ENCODE measurements at regions not wholly inside any gene's neighbourhood (a gene's known extent, or its start where the extent isn't known, plus 50 kb on each side); places are given as distances from the start of the nearest gene placed in this dataset.

DNA sequence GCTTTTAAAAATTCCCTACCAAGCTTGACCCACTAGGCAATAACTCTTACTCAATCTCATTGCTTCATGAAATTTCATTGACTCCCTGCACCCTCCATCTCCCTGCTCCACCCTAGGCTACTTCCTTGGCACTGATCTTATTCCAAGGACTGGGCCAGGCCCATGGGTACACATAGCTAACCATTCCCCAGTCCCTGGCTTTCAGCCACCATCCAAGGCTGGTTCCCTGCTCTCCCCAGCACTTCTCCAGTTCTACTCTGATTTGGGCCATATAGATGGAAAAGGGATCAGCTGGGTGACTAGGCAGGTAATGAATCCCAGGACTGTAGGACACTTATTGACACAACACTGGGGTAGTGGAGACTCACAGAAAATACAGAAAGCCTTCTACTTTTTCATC is 88.1 kb upstream of the NEO1 start:
- ChIA-PET POLR2A (interaction anchor here (1.1 kb wide), 1 partner anchor 11 kb away, joined by 3 read pairs; no protein-coding TSS in a partner anchor), CTCF (interaction anchor here (0.9 kb wide), 1 partner anchor 10 kb away, joined by 3 read pairs; no protein-coding TSS in a partner anchor)
- Mint-ChIP-seq H3K4me1 (ENCODE audit: insufficient read depth, unreplicated experiment) (no peaks in the 10 kb centered on the region), H3K27me3 (ENCODE audit: insufficient read depth, unreplicated experiment) (no peaks in the 10 kb centered on the region), H3K4me3 (ENCODE audit: unreplicated experiment) (no peak overlapping the region), H3K9me3 (ENCODE audit: unreplicated experiment) (peaks cover 12% of the 10 kb centered on the region), H3K36me3 (ENCODE audit: insufficient read depth, unreplicated experiment) (no peaks in the 10 kb centered on the region), H3K27ac (ENCODE audit: low read depth, unreplicated experiment) (no peak overlapping the region)
- BruUV-seq (replicated peaks): no TSS peak
- no peak for DNase-seq (ENCODE audit: unreplicated experiment)
- TF ChIP-seq, protein P1, sequence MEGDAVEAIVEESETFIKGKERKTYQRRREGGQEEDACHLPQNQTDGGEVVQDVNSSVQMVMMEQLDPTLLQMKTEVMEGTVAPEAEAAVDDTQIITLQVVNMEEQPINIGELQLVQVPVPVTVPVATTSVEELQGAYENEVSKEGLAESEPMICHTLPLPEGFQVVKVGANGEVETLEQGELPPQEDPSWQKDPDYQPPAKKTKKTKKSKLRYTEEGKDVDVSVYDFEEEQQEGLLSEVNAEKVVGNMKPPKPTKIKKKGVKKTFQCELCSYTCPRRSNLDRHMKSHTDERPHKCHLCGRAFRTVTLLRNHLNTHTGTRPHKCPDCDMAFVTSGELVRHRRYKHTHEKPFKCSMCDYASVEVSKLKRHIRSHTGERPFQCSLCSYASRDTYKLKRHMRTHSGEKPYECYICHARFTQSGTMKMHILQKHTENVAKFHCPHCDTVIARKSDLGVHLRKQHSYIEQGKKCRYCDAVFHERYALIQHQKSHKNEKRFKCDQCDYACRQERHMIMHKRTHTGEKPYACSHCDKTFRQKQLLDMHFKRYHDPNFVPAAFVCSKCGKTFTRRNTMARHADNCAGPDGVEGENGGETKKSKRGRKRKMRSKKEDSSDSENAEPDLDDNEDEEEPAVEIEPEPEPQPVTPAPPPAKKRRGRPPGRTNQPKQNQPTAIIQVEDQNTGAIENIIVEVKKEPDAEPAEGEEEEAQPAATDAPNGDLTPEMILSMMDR (IDR thresholded peaks at IDR 0.05; ENCODE audit: unreplicated experiment): no peak
- intact Hi-C loops (cut with micrococcal nuclease): no loop called here

DNA sequence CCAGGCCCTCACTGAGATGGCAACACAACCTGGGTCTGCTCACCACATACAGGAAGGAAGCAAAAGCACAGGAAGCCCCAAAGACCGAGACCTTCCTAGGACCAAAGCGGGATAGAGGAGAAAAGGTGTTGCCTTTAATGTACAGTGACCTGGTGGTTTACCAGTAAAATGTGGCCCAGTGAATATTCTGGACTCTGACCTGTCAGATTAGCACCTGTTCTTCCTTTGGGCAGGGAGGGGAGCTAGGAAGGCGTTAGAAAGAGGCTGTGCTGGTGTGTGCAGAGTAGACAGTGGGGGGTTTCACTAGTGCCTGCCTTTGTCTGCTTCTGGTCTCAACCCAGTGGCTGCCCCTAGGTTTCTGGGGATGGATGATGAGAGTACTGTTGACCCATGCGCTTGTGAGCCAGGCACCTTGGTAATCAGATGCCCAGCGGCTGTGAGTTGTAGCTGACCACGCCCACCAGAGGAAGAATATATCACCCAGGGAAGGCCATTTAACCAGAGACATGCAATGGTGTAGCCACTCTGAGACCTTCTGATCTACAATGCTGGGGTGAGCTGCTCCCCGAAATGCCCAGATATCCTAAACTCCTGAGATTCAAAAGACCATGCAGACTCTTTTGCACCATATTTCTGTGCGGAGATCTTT is 90.1 kb upstream of the NEO1 start:
- Mint-ChIP-seq H3K36me3 (ENCODE audit: insufficient read depth, unreplicated experiment) (no peaks in the 10 kb centered on the region), H3K9me3 (ENCODE audit: unreplicated experiment) (peaks cover 12% of the 10 kb centered on the region), H3K4me1 (ENCODE audit: insufficient read depth, unreplicated experiment) (no peaks in the 10 kb centered on the region), H3K4me3 (ENCODE audit: unreplicated experiment) (no peak overlapping the region), H3K27me3 (ENCODE audit: insufficient read depth, unreplicated experiment) (no peaks in the 10 kb centered on the region), H3K27ac (ENCODE audit: low read depth, unreplicated experiment) (no peak overlapping the region)
- intact Hi-C loops (cut with micrococcal nuclease): no loop called here
- TF ChIP-seq, protein P1 (IDR thresholded peaks at IDR 0.05; ENCODE audit: unreplicated experiment): no peak
- no TSS peak for BruUV-seq (replicated peaks)
- DNase-seq (ENCODE audit: unreplicated experiment): no peak
- CTCF ChIA-PET: no interaction called here
- POLR2A ChIA-PET: no interaction called here

DNA sequence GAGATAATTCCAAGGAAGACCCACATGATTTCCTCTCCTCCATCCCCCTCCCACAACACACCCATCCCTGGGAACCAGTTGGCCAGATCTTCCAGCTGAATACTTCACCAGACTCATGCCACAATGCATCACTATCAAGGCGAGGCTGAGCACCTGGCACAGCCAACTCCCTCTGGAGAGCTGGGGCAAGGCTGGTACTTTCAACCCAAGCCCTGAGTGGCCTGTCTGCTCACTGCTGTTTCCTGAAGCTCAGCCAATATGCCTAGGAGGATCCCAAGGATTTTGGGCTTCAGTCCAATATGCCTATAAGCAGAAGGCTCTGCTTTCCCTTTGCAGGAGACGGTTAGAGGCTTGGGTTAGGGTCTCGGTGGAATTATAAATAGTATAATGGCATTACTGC is 90.9 kb upstream of the NEO1 start:
- intact Hi-C loops (cut with micrococcal nuclease): no loop called here
- H3K4me3 Mint-ChIP-seq (ENCODE audit: unreplicated experiment): no peak overlapping the region
- H3K27ac Mint-ChIP-seq (ENCODE audit: low read depth, unreplicated experiment): no peak overlapping the region
- peaks cover 12% of the 10 kb centered on the region for H3K9me3 Mint-ChIP-seq (ENCODE audit: unreplicated experiment)
- POLR2A ChIA-PET: no interaction called here
- no peak for DNase-seq (ENCODE audit: unreplicated experiment)
- TF ChIP-seq, protein P1 (IDR thresholded peaks at IDR 0.05; ENCODE audit: unreplicated experiment): no peak
- H3K27me3 Mint-ChIP-seq (ENCODE audit: insufficient read depth, unreplicated experiment): no peaks in the 10 kb centered on the region
- no peaks in the 10 kb centered on the region for H3K4me1 Mint-ChIP-seq (ENCODE audit: insufficient read depth, unreplicated experiment)
- no TSS peak for BruUV-seq (replicated peaks)
- H3K36me3 Mint-ChIP-seq (ENCODE audit: insufficient read depth, unreplicated experiment): no peaks in the 10 kb centered on the region
- CTCF ChIA-PET: interaction anchor here (0.6 to 0.7 kb wide), 2 partner anchors 11 to 711 kb away, joined by 4 read pairs; no protein-coding TSS in a partner anchor

DNA sequence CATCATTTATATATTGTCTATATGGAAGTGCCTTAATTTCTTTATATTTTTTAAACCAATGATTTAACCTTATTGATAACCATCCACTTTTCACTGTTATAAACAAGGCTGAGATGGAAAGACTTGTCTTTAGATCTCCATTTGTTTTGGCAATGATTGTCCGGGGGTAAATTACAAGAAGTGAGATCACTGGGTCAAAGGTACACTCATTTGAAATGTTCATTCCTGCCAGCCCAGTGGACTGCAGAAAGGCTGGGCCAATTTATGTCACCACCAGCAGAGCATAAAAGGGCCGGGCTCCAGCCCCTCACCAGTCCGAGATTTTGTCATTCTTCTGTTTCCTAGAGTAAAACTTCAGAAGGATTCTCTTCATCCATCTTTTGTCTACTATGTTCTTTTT is 93.6 kb upstream of the NEO1 start:
- H3K36me3 Mint-ChIP-seq (ENCODE audit: insufficient read depth, unreplicated experiment): no peaks in the 10 kb centered on the region
- no peaks in the 10 kb centered on the region for H3K27me3 Mint-ChIP-seq (ENCODE audit: insufficient read depth, unreplicated experiment)
- ChIA-PET CTCF (no interaction called here), POLR2A (no interaction called here)
- no peaks in the 10 kb centered on the region for H3K4me1 Mint-ChIP-seq (ENCODE audit: insufficient read depth, unreplicated experiment)
- intact Hi-C loops (cut with micrococcal nuclease): no loop called here
- H3K27ac Mint-ChIP-seq (ENCODE audit: low read depth, unreplicated experiment): no peak overlapping the region
- H3K9me3 Mint-ChIP-seq (ENCODE audit: unreplicated experiment): peaks cover 8% of the 10 kb centered on the region
- BruUV-seq (replicated peaks): no TSS peak
- DNase-seq (ENCODE audit: unreplicated experiment): no peak
- TF ChIP-seq, protein P1 (IDR thresholded peaks at IDR 0.05; ENCODE audit: unreplicated experiment): no peak
- no peak overlapping the region for H3K4me3 Mint-ChIP-seq (ENCODE audit: unreplicated experiment)

All from MCF 10A (cell line).